ENCODE measurements at regions not wholly inside any gene's neighbourhood (a gene's known extent, or its start where the extent isn't known, plus 50 kb on each side); places are given as distances from the start of the nearest gene placed in this dataset.

GRCh38 chr10:59582780-59583179 is 126.9 kb downstream of the SLC16A9 start:
- ChIA-PET RAD21 (ENCODE audit: low non-redundant PET in 1 of 2, low total read pairs in 2 of 2, uncharacterized antibody in 2 of 2, unreplicated experiment in 2 of 2) (no interaction called here), POLR2A (no interaction called here), CTCF (interaction anchor here (0.5 kb wide), 1 partner anchor 343 kb away, joined by 3 read pairs; no protein-coding TSS in a partner anchor)
- Histone ChIP-seq H4K20me1 (ENCODE audit: insufficient read depth) (no peaks in the 10 kb centered on the region), H3K4me3 (replicated peaks in 1 of 2; ENCODE audit: low read depth in 1 of 2, low read length in 2 of 2) (no peak overlapping the region), H2AFZ (ENCODE audit: low read depth, low read length, poor library complexity, severe bottlenecking) (no peak overlapping the region), H3K27me3 (ENCODE audit: insufficient read depth, low read length) (peaks cover 5% of the 10 kb centered on the region; the same call in 1 of the 2 replicates), H3K27ac (ENCODE audit: low read depth, low read length) (no peak overlapping the region), H3K4me2 (ENCODE audit: low read length) (no peak overlapping the region), H3K36me3 (ENCODE audit: control insufficient read depth in 1 of 2, insufficient read depth in 2 of 2, low read length in 2 of 2) (no peaks in the 10 kb centered on the region), H3K9me2 (ENCODE audit: insufficient read depth) (no peaks in the 10 kb centered on the region), H3K9me3 (ENCODE audit: control insufficient read depth in 1 of 2, insufficient read depth in 1 of 2, low read depth in 1 of 2, low read length in 2 of 2) (no peaks in the 10 kb centered on the region), H3K9ac (ENCODE audit: low read length) (no peak overlapping the region), H3K4me1 (ENCODE audit: control insufficient read depth in 1 of 2, insufficient read depth in 2 of 2, low read length in 2 of 2) (no peaks in the 10 kb centered on the region), H3K79me2 (ENCODE audit: insufficient read depth, low read length) (no peaks in the 10 kb centered on the region)
- no peak for ATAC-seq
- TF ChIP-seq ZNF274 (IDR thresholded peaks at IDR 0.05; ENCODE audit: low read depth, low read length) (no peak), ZFX (IDR thresholded peaks at IDR 0.05) (no peak), FOSL1 (IDR thresholded peaks at IDR 0.05; ENCODE audit: low read depth) (no peak), YY1 (IDR thresholded peaks at IDR 0.05; ENCODE audit: extremely low read depth, insufficient replicate concordance, low read depth, low read length) (no peak), SP1 (IDR thresholded peaks at IDR 0.05; ENCODE audit: low read depth) (no peak), JUND (IDR thresholded peaks at IDR 0.05) (no peak), EGR1 (IDR thresholded peaks at IDR 0.05; ENCODE audit: low read depth) (no peak), EZH2phosphoT487 (IDR thresholded peaks at IDR 0.05; ENCODE audit: borderline replicate concordance) (no peak), CBX3 (IDR thresholded peaks at IDR 0.05; ENCODE audit: low read depth) (no peak), POLR2AphosphoS5 (IDR thresholded peaks at IDR 0.05; ENCODE audit: low read depth, low read length) (no peak), SIN3A (IDR thresholded peaks at IDR 0.05; ENCODE audit: low read depth) (no peak), MAX (IDR thresholded peaks at IDR 0.05) (no peak), RAD21 (IDR thresholded peaks at IDR 0.05; ENCODE audit: low read depth) (no peak), TCF7L2 (IDR thresholded peaks at IDR 0.05; ENCODE audit: borderline replicate concordance, extremely low read depth, insufficient read depth, insufficient read length) (no peak), SRF (IDR thresholded peaks at IDR 0.05; ENCODE audit: low read depth) (no peak), REST (IDR thresholded peaks at IDR 0.05; ENCODE audit: low read depth) (no peak), CTCF (IDR thresholded peaks at IDR 0.05 in 2 of 3, conservative IDR thresholded peaks at IDR 0.05 in 1 of 3; ENCODE audit: borderline replicate concordance in 1 of 3, insufficient read depth in 1 of 3, low read depth in 2 of 3, low read length in 2 of 3) (no peak)
- intact Hi-C loops (cut with micrococcal nuclease), result loop anchor here (5.0 kb wide), 1 partner anchor 630 kb away; no protein-coding TSS in a partner anchor
- no peak for DNase-seq (ENCODE audit: low read depth, low spot score)
- BruUV-seq (replicated peaks), result no TSS peak

Data from HCT116 (cell line).